Skeletal muscle tissue (tissue), 3 donors: ENCODE measurements at regions not wholly inside any gene's neighbourhood (a gene's known extent, or its start where the extent isn't known, plus 50 kb on each side); places are given as distances from the start of the nearest gene placed in this dataset.

Experiments used
- H3K27ac ChIP-seq: one replicate; pipeline ENCODE4 v1.7.0; 2013; ENCODE audit warnings: mild to moderate bottlenecking, low read depth, low read length, inconsistent platforms
- H3K27me3 ChIP-seq, 3 donors: one replicate each; pipeline ENCODE4 v1.7.0; 2013; ENCODE audit warnings: low read length in 3 of 3; ENCODE audit not compliant: control insufficient read depth in 3 of 3, insufficient read depth in 3 of 3
- H3K36me3 ChIP-seq, 3 donors: one replicate each; pipeline ENCODE4 v1.7.0; 2013; ENCODE audit warnings: low read length in 3 of 3; ENCODE audit not compliant: control insufficient read depth in 3 of 3, insufficient read depth in 3 of 3
- H3K4me1 ChIP-seq, 3 donors: one replicate each; pipeline ENCODE4 v1.7.0; 2013; ENCODE audit warnings: low read length in 3 of 3, mild to moderate bottlenecking in 3 of 3; ENCODE audit not compliant: control insufficient read depth in 3 of 3, insufficient read depth in 3 of 3
- H3K4me3 ChIP-seq, 3 donors: one replicate each; pipeline ENCODE4 v1.7.0; 2013; ENCODE audit warnings: low read length in 3 of 3
- H3K9ac ChIP-seq, 3 donors: one replicate each; pipeline ENCODE4 v1.7.0; 2013; ENCODE audit warnings: low read length in 3 of 3, mild to moderate bottlenecking in 3 of 3, moderate library complexity in 2 of 3, low read depth in 1 of 3
- H3K9me3 ChIP-seq, 3 donors: one replicate each; pipeline ENCODE4 v1.7.0; 2013; ENCODE audit warnings: low read length in 3 of 3; ENCODE audit not compliant: control insufficient read depth in 3 of 3
- donor health status: Osteomylitis.

DNA sequence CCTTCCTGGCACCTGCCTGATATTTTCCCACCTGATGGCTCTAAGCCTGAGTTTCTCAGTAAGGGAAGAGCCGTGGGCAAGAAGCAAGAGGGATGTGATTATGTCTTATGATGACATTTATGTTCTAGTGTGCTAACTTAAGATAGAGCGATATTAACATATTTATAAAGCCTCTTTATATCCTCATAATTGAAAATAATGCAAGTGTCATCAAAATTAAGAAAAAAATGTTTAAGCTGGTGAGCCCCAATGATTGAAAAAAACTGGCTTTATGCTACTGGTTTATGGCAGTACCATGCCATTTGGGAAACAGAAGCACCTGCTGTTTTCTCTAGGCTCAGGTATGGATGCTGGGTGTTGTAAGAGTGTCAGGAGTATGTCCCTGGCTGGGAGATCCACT is 431.5 kb upstream of the TPM1 start:
- Histone ChIP-seq H3K4me3 (no peak overlapping the region), H3K9me3 (no peaks in the 10 kb centered on the region), H3K4me1 (peaks cover 6 to 21% (median 7%) of the 10 kb centered on the region in 3 donors), H3K9ac (no peak overlapping the region), H3K27me3 (no peaks in the 10 kb centered on the region), H3K27ac (no peak overlapping the region), H3K36me3 (no peaks in the 10 kb centered on the region)

DNA sequence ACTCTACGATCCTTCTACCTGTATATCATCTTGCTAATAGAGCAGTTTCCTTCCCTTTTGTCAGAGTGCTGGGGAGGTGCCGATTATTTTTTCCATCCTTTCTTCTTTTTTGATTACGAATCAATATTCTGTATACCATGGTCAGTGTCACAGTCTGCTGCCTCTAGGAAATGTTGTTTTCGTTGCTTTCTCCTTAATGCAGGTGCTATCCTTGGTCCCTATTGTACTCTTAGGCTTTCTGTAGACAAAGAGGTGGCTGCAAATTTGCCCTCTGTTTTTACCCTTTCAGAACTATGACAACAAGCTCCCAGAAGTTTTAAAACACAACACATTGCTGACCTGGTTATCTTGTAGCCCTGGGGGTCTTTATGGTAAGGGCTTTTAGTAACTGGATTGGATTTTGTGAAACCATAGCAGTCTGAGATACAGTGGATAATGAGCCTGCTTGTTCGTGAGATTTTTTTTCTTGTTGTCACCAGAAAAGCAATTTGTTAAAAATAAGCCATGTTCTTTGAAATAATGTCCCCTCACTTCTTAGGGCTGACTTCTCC is 430.3 kb upstream of the TPM1 start:
- H3K4me3 ChIP-seq, result no peak overlapping the region
- no peak overlapping the region for H3K27ac ChIP-seq
- no peaks in the 10 kb centered on the region for H3K9me3 ChIP-seq
- no peaks in the 10 kb centered on the region for H3K36me3 ChIP-seq
- H3K27me3 ChIP-seq, result no peaks in the 10 kb centered on the region
- H3K4me1 ChIP-seq, result peaks cover 9 to 19% (median 9%) of the 10 kb centered on the region in 3 donors
- H3K9ac ChIP-seq, result no peak overlapping the region

DNA sequence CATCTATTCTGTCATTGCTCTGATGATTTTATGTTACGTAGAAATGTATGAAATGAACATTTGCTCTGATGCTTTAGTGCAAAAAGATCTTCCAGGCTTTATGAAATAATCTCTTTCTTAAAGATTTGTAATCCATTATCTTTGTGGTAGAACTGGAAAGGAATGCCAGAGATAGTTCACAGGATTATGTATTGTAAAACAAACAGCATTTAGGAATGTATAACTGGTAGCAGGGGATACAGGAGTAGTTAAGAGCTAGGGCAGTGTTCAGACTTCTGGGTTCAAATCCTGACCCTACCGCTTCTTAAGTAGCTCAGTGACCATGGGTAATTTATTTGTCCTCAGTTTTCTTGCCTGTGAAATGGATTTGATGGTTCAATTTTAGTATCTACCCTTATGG is 429.8 kb upstream of the TPM1 start:
- Histone ChIP-seq H3K9me3 (no peaks in the 10 kb centered on the region), H3K4me1 (peaks cover 10 to 23% (median 13%) of the 10 kb centered on the region in 3 donors), H3K4me3 (no peak overlapping the region), H3K27ac (no peak overlapping the region), H3K27me3 (no peaks in the 10 kb centered on the region), H3K36me3 (no peaks in the 10 kb centered on the region), H3K9ac (no peak overlapping the region)

DNA sequence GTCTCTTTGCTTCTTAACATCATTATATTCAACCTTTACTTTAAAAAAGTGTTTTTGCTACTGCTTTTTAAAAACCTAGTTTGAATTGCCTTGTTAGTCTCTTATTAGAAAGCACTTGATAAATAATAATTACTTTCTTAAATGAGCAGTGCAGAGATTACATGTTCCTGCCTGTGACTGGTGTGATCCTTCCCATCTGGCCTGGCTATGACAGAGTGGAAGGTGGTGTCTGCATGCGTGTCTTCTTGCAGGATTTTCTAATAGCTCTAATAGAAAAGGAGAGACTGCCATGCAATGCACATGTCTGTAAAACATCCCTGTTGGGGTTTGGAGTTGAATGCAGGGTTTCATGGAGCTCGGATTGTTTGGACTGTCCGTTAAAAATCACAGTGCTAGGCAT is 425.8 kb upstream of the TPM1 start:
- H3K36me3 ChIP-seq, result no peaks in the 10 kb centered on the region

DNA sequence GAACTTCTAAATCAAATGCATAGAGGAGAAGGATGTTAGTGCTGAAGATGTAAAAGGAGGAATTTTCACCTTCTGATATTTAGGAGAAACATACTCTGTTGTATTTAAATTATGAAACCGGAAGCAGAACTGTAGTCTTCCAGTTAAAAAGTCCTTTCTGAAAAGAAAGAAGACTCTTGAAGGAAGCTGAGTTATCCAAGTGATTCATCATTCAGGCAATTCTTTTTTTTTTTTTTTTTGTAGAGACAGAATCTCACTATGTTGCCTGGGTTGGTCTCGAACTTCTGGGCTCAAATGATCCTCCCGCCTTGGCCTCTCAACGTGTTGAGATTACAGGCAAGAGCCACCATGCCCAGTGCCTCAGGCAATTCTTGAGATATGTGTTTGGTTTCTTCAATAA is 424.8 kb upstream of the TPM1 start:
- Histone ChIP-seq H3K36me3 (no peaks in the 10 kb centered on the region), H3K27me3 (no peaks in the 10 kb centered on the region), H3K9me3 (no peaks in the 10 kb centered on the region), H3K9ac (no peak overlapping the region), H3K27ac (no peak overlapping the region), H3K4me1 (peaks cover 5 to 13% (median 10%) of the 10 kb centered on the region in 3 donors), H3K4me3 (no peak overlapping the region)

More for the DNA sequence above, 425.8 kb upstream of the TPM1 start:
- H3K9me3 ChIP-seq, result no peaks in the 10 kb centered on the region
- no peak overlapping the region for H3K9ac ChIP-seq
- H3K27me3 ChIP-seq, result no peaks in the 10 kb centered on the region
- peaks cover 5 to 13% (median 10%) of the 10 kb centered on the region in 3 donors for H3K4me1 ChIP-seq
- no peak overlapping the region for H3K4me3 ChIP-seq
- H3K27ac ChIP-seq, result no peak overlapping the region

GRCh38 chr15:62618432-62618831 is 424.1 kb upstream of the TPM1 start:
- Histone ChIP-seq H3K9me3 (no peaks in the 10 kb centered on the region), H3K27me3 (no peaks in the 10 kb centered on the region), H3K36me3 (no peaks in the 10 kb centered on the region), H3K27ac (no peak overlapping the region), H3K4me1 (peaks cover 5 to 13% (median 10%) of the 10 kb centered on the region in 3 donors), H3K4me3 (no peak overlapping the region), H3K9ac (no peak overlapping the region)

DNA sequence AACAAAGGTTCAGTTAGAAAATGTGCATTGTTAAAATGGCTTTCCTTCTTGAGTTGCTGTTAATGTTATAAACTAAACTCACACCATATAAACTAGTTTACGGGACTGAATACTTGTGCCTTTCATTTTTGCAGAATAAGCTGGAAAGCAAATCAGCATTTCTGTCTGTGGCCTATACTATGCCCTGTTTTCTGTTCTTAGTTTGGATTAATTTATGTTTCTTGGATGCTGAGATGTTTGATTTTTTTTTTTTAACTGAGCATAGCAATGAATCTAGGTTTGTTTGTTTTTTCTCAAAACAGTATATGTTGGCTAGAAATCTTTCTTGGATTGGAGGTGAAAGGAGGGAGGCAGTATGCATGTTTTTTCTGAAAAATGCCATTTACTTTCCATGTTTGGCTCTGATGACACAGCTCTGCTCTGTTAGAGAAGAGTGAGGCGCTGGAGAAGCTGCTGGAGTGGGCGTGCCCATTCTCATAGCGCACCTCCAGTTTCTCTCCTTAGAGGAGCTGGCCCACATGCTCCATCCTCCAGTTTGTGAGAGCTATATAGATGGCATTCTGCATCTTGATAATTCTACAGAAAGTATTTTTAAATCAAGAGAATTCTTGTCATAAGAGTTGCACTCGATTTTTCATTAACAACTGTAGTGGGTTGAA is 423.6 kb upstream of the TPM1 start:
- H3K4me3 ChIP-seq, result no peak overlapping the region

GRCh38 chr15:62619526-62619925 is 423.0 kb upstream of the TPM1 start:
- no peak overlapping the region for H3K9ac ChIP-seq
- no peaks in the 10 kb centered on the region for H3K36me3 ChIP-seq
- H3K27me3 ChIP-seq, result no peaks in the 10 kb centered on the region
- no peak overlapping the region for H3K4me3 ChIP-seq
- no peaks in the 10 kb centered on the region for H3K9me3 ChIP-seq
- H3K27ac ChIP-seq, result no peak overlapping the region
- H3K4me1 ChIP-seq, result peaks cover 5 to 18% (median 17%) of the 10 kb centered on the region in 3 donors

More for the DNA sequence above, 423.6 kb upstream of the TPM1 start:
- Histone ChIP-seq H3K9ac (no peak overlapping the region), H3K36me3 (no peaks in the 10 kb centered on the region), H3K9me3 (no peaks in the 10 kb centered on the region), H3K27me3 (no peaks in the 10 kb centered on the region), H3K27ac (no peak overlapping the region), H3K4me1 (peaks cover 5 to 13% (median 13%) of the 10 kb centered on the region in 3 donors)

DNA sequence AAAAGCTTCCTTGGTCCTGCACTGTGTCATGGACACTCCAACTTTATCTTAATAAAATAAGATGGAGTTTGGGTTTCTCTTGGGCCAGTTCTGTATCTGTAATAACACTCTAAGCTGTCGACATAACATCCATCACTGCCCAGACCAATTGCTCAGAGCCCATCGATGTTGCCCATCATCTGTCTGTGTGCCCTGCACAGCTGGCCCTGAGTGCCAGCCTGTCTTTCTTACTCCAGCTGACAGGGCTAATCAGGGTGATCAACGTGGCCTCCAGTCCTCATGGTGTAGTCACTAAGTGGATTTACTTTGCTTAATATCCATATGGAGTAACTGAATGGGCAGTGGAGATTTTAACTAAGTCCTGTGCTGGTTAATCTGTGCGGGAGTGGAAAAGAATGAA is 419.8 kb upstream of the TPM1 start:
- Histone ChIP-seq H3K4me3 (no peak overlapping the region), H3K9me3 (no peaks in the 10 kb centered on the region), H3K27me3 (no peaks in the 10 kb centered on the region), H3K9ac (no peak overlapping the region), H3K27ac (no peak overlapping the region), H3K36me3 (no peaks in the 10 kb centered on the region), H3K4me1 (peaks cover 0 to 21% (median 20%) of the 10 kb centered on the region in 3 donors)

DNA sequence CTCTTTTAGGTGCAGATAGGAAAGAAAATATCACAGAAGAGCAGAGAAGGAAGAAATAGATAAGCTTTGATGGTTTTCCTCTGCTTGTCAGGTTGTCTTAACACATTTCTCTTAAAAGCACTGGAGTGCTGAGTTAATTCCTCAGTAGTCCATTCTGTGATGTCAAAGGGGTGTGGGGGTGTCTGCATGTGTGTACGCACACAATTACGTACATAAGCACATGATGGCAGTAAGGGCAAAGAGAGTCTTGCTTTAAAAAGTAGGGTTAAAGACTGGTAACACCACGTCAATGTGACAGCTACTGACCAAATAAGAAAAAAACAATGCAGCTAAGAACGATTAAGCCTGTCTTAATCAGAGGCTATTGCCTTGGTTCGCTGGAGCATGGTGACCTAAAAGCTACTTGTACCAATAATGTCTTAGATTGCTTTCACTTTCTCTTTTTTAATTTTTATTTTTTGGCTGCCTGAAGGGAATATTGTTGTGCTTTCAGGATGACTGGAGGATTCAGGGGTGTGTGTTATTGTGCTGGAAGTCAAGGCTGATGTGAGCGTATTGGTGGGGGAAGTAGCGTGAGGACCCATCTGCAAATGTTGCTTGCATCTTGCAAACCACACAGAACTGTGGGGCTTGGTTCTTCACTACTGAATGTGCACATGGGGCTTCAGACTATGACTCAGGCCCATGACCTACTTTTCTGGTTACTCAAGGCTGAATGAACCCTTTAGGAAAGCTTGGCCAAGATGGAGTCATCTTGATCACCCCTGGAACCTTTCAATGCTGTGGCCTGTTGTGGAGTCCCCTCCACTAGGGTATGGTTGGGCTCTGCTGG is 417.8 kb upstream of the TPM1 start:
- Histone ChIP-seq H3K9me3 (no peaks in the 10 kb centered on the region), H3K4me1 (peaks cover 3 to 23% (median 23%) of the 10 kb centered on the region in 3 donors), H3K27ac (no peak overlapping the region), H3K27me3 (no peaks in the 10 kb centered on the region), H3K4me3 (peak overlapping the region in 1 of 3 donors; percentile 48), H3K36me3 (no peaks in the 10 kb centered on the region), H3K9ac (no peak overlapping the region)
